ENCODE measurements at regions not wholly inside any gene's neighbourhood (a gene's known extent, or its start where the extent isn't known, plus 50 kb on each side); places are given as distances from the start of the nearest gene placed in this dataset.

DNA sequence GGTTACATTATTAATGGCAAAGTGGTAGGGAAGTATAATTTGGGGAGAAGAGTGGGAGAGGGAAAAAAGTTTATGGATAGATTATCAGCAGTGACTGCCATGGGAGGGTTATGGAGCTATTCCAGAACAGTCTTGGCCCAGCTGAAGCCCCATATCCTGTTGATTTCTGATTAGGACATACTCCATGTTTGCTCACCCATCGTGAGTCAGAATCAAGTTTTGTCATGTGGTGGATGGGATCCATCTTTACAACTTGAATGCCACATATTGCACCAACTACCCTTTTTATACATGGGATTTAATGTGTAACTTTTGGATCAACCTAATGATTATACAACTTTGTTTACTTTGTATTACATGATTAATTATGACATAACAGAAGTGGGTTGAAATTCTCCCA, 217.0 kb downstream of the HAO1 start:
- no peak overlapping the region for H3K56ac ChIP-seq (ENCODE audit: extremely low read depth, insufficient read depth, low read length)
- no peak overlapping the region for H3K23ac ChIP-seq (ENCODE audit: low read depth, low read length)
- no peaks in the 10 kb centered on the region for H3K36me3 ChIP-seq (ENCODE audit: control insufficient read depth, insufficient read depth, low read length)
- no peak for TF ChIP-seq POLR2A (IDR thresholded peaks at IDR 0.05; ENCODE audit: low read depth, low read length)
- TF ChIP-seq CHD1 (IDR thresholded peaks at IDR 0.05; ENCODE audit: low read depth, low read length) = no peak
- TF ChIP-seq MXI1 (IDR thresholded peaks at IDR 0.05; ENCODE audit: borderline replicate concordance, low read depth, low read length) = no peak
- no peak for TF ChIP-seq BHLHE40 (IDR thresholded peaks at IDR 0.05; ENCODE audit: low read depth, low read length)
- TF ChIP-seq FOS (IDR thresholded peaks at IDR 0.05; ENCODE audit: low read depth, low read length) = no peak
- TF ChIP-seq RCOR1 (IDR thresholded peaks at IDR 0.05; ENCODE audit: insufficient replicate concordance, low read length) = no peak
- no peak for TF ChIP-seq SMC3 (IDR thresholded peaks at IDR 0.05; ENCODE audit: low read depth, low read length)
- TF ChIP-seq MAFK (IDR thresholded peaks at IDR 0.05; ENCODE audit: low read depth, low read length) = no peak
- TF ChIP-seq, protein P1, sequence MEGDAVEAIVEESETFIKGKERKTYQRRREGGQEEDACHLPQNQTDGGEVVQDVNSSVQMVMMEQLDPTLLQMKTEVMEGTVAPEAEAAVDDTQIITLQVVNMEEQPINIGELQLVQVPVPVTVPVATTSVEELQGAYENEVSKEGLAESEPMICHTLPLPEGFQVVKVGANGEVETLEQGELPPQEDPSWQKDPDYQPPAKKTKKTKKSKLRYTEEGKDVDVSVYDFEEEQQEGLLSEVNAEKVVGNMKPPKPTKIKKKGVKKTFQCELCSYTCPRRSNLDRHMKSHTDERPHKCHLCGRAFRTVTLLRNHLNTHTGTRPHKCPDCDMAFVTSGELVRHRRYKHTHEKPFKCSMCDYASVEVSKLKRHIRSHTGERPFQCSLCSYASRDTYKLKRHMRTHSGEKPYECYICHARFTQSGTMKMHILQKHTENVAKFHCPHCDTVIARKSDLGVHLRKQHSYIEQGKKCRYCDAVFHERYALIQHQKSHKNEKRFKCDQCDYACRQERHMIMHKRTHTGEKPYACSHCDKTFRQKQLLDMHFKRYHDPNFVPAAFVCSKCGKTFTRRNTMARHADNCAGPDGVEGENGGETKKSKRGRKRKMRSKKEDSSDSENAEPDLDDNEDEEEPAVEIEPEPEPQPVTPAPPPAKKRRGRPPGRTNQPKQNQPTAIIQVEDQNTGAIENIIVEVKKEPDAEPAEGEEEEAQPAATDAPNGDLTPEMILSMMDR (conservative IDR thresholded peaks at IDR 0.05; ENCODE audit: low read depth, low read length) = no peak
- no peak for TF ChIP-seq MAZ (IDR thresholded peaks at IDR 0.05; ENCODE audit: borderline replicate concordance, low read depth, low read length)
- TF ChIP-seq, protein P2, sequence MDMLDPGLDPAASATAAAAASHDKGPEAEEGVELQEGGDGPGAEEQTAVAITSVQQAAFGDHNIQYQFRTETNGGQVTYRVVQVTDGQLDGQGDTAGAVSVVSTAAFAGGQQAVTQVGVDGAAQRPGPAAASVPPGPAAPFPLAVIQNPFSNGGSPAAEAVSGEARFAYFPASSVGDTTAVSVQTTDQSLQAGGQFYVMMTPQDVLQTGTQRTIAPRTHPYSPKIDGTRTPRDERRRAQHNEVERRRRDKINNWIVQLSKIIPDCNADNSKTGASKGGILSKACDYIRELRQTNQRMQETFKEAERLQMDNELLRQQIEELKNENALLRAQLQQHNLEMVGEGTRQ (IDR thresholded peaks at IDR 0.05; ENCODE audit: low read depth, low read length) = no peak
- no peak for TF ChIP-seq ELK1 (IDR thresholded peaks at IDR 0.05; ENCODE audit: borderline replicate concordance, low read depth, low read length)
- TF ChIP-seq CEBPB (IDR thresholded peaks at IDR 0.05; ENCODE audit: low read depth, low read length) = no peak
- TF ChIP-seq RAD21 (IDR thresholded peaks at IDR 0.05; ENCODE audit: low read length) = no peak
- TF ChIP-seq RFX5 (IDR thresholded peaks at IDR 0.05; ENCODE audit: low read depth, low read length) = no peak
- no peak for TF ChIP-seq NFE2L2 (IDR thresholded peaks at IDR 0.05; ENCODE audit: low read depth, low read length)
- no peaks in the 10 kb centered on the region for H3K9me3 ChIP-seq (ENCODE audit: control insufficient read depth, insufficient read depth, low read length)
- no peak overlapping the region for H2BK5ac ChIP-seq (ENCODE audit: low read depth, low read length, poor library complexity, severe bottlenecking)
- no peak overlapping the region for H3K4ac ChIP-seq (ENCODE audit: low read depth, low read length)
- no peaks in the 10 kb centered on the region for H3K27me3 ChIP-seq (ENCODE audit: control insufficient read depth, insufficient read depth, low read length)
- DNase-seq (no peak), ATAC-seq (ENCODE audit: low read depth) (no peak)
- no peak overlapping the region for H4K5ac ChIP-seq (ENCODE audit: low read depth, low read length)
- H3K14ac ChIP-seq (replicated peaks; ENCODE audit: low read depth, low read length) = no peak overlapping the region
- no peak overlapping the region for H4K8ac ChIP-seq (ENCODE audit: low read depth in 2 of 2, low read length in 2 of 2)
- no peak overlapping the region for H2BK20ac ChIP-seq (ENCODE audit: low read depth, low read length)
- BruUV-seq (replicated peaks) = no TSS peak
- H3K27ac ChIP-seq (ENCODE audit: insufficient read depth, low read length) = no peak overlapping the region
- no peaks in the 10 kb centered on the region for H3K4me1 ChIP-seq (ENCODE audit: control insufficient read depth, insufficient read depth, low read length)
- intact Hi-C loops (cut with micrococcal nuclease) (no loop called here), dilution Hi-C loops (cut with HindIII; ENCODE audit: low sequenced_read_pairs, unreplicated experiment) (no loop called here), in situ Hi-C loops (cut with MboI; ENCODE audit: low sequenced_read_pairs) (no loop called here)
- POLR2A ChIA-PET (ENCODE audit: unreplicated experiment) = no interaction called here
- H3K4me2 ChIP-seq (ENCODE audit: low read depth, low read length) = no peak overlapping the region
- no peak overlapping the region for H4K91ac ChIP-seq (ENCODE audit: insufficient read depth, low read depth, low read length)
- no peak overlapping the region for H2AK5ac ChIP-seq (ENCODE audit: low read depth, low read length)
- H2AK9ac ChIP-seq (replicated peaks; ENCODE audit: low read depth, low read length, poor library complexity) = no peak overlapping the region
- H3K9ac ChIP-seq (ENCODE audit: low read depth, low read length) = no peak overlapping the region
- H4K20me1 ChIP-seq (ENCODE audit: insufficient read depth, low read length) = no peaks in the 10 kb centered on the region
- H2BK15ac ChIP-seq (ENCODE audit: low read depth, low read length) = no peak overlapping the region
- no peaks in the 10 kb centered on the region for H3K79me1 ChIP-seq (ENCODE audit: low read depth in 1 of 2, low read length in 2 of 2)
- H2AFZ ChIP-seq (replicated peaks; ENCODE audit: low read length, poor library complexity) = no peak overlapping the region
- no CpG with 5 or more reads among the region's 1 CpG for WGBS, 2 experiments (ENCODE audit: extremely low coverage in 2 of 2, insufficient read length in 1 of 2)
- H3K4me3 ChIP-seq (ENCODE audit: insufficient read depth, low read depth, low read length) = no peak overlapping the region
- no peak overlapping the region for H2BK120ac ChIP-seq (ENCODE audit: low read depth, low read length)
- CTCF ChIA-PET = no interaction called here
- H3K9me1 ChIP-seq (ENCODE audit: insufficient read depth, low read length) = no peaks in the 10 kb centered on the region
- H3K18ac ChIP-seq (ENCODE audit: low read depth, low read length) = no peak overlapping the region
